GM10266 (cell line): ENCODE measurements at regions not wholly inside any gene's neighbourhood (a gene's known extent, or its start where the extent isn't known, plus 50 kb on each side); places are given as distances from the start of the nearest gene placed in this dataset.

Source experiments
- DNase-seq: peaks from one replicate; pipeline ENCODE4 v3.0.0; 2012; ENCODE audit errors: extremely low spot score
- CTCF ChIP-seq: IDR thresholded peaks from 2 replicates; pipeline ENCODE4 v1.5.1; 2012; ENCODE audit warnings: mild to moderate bottlenecking, low read depth; ENCODE audit not compliant: control insufficient read depth, insufficient read depth; ENCODE audit errors: missing control alignments

- no peak for TF ChIP-seq CTCF
- no peak for DNase-seq
Measured at GRCh38 chr10:30778769-30779168, 149.2 kb upstream of the LYZL2 start.

GRCh38 chr10:30775779-30776591 is 146.4 kb upstream of the LYZL2 start:
- no peak for TF ChIP-seq CTCF
- no peak for DNase-seq

GRCh38 chr10:30774261-30774660 is 144.7 kb upstream of the LYZL2 start:
- TF ChIP-seq CTCF: no peak
- DNase-seq: no peak

- DNase-seq: no peak
- no peak for TF ChIP-seq CTCF
Measured at GRCh38 chr10:30773501-30773900, 143.9 kb upstream of the LYZL2 start.

GRCh38 chr10:30770816-30771215 is 141.3 kb upstream of the LYZL2 start:
- no peak for DNase-seq
- no peak for TF ChIP-seq CTCF

- TF ChIP-seq CTCF: no peak
Measured at GRCh38 chr10:30770229-30770628, 140.7 kb upstream of the LYZL2 start.

GRCh38 chr10:30769361-30769760 is 139.8 kb upstream of the LYZL2 start:
- no peak for DNase-seq

More at GRCh38 chr10:30770229-30770628, 140.7 kb upstream of the LYZL2 start:
- DNase-seq: no peak

More at GRCh38 chr10:30769361-30769760, 139.8 kb upstream of the LYZL2 start:
- no peak for TF ChIP-seq CTCF
